ENCODE measurements at regions not wholly inside any gene's neighbourhood (a gene's known extent, or its start where the extent isn't known, plus 50 kb on each side); places are given as distances from the start of the nearest gene placed in this dataset.

- intact Hi-C loops (cut with DNase I), result no loop called here
Measured at GRCh38 chr9:108543251-108543778, 312.5 kb downstream of the ACTL7B start.

DNA sequence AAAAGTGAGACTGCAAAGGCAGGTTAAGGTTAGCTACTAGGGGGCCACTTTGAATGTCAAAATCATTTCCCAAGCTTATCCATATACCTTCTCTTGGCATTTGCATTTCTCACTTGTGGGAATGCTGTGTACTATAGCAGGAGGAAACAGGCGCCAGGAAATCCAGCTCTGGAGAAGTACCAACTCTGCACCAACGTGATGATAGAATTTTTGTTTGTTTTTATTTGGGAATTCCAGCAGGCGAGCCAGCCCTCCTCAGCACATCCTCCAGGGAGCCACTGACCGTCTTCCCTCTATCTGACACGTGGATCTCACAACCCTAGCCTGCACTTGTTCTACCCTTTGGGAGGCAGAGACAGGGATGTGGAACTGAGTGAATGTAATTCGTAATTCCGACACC, 318.0 kb downstream of the ACTL7B start:
- Histone ChIP-seq H3K9me3 (no peaks in the 10 kb centered on the region), H3K4me1 (no peaks in the 10 kb centered on the region), H3K9ac (ENCODE audit: low read depth in 2 of 2, low read length in 2 of 2) (no peak overlapping the region), H3K27ac (no peak overlapping the region), H3K4me3 (no peak overlapping the region), H3K27me3 (no peaks in the 10 kb centered on the region), H3K36me3 (no peaks in the 10 kb centered on the region)
- intact Hi-C loops (cut with DNase I), result loop anchor here (10.0 kb wide), 1 partner anchor 123 kb away; no protein-coding TSS in a partner anchor
- DNase-seq, result no peak
- TF ChIP-seq, protein P1, sequence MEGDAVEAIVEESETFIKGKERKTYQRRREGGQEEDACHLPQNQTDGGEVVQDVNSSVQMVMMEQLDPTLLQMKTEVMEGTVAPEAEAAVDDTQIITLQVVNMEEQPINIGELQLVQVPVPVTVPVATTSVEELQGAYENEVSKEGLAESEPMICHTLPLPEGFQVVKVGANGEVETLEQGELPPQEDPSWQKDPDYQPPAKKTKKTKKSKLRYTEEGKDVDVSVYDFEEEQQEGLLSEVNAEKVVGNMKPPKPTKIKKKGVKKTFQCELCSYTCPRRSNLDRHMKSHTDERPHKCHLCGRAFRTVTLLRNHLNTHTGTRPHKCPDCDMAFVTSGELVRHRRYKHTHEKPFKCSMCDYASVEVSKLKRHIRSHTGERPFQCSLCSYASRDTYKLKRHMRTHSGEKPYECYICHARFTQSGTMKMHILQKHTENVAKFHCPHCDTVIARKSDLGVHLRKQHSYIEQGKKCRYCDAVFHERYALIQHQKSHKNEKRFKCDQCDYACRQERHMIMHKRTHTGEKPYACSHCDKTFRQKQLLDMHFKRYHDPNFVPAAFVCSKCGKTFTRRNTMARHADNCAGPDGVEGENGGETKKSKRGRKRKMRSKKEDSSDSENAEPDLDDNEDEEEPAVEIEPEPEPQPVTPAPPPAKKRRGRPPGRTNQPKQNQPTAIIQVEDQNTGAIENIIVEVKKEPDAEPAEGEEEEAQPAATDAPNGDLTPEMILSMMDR (IDR thresholded peaks at IDR 0.05), result no peak

More at GRCh38 chr9:108543251-108543778, 312.5 kb downstream of the ACTL7B start:
- Histone ChIP-seq H3K27me3 (no peaks in the 10 kb centered on the region), H3K4me1 (no peaks in the 10 kb centered on the region), H3K36me3 (no peaks in the 10 kb centered on the region), H3K9me3 (no peaks in the 10 kb centered on the region), H3K4me3 (no peak overlapping the region), H3K27ac (no peak overlapping the region), H3K9ac (ENCODE audit: low read depth in 2 of 2, low read length in 2 of 2) (no peak overlapping the region)
- TF ChIP-seq, protein P1 (IDR thresholded peaks at IDR 0.05), result no peak
- DNase-seq, result no peak

DNA sequence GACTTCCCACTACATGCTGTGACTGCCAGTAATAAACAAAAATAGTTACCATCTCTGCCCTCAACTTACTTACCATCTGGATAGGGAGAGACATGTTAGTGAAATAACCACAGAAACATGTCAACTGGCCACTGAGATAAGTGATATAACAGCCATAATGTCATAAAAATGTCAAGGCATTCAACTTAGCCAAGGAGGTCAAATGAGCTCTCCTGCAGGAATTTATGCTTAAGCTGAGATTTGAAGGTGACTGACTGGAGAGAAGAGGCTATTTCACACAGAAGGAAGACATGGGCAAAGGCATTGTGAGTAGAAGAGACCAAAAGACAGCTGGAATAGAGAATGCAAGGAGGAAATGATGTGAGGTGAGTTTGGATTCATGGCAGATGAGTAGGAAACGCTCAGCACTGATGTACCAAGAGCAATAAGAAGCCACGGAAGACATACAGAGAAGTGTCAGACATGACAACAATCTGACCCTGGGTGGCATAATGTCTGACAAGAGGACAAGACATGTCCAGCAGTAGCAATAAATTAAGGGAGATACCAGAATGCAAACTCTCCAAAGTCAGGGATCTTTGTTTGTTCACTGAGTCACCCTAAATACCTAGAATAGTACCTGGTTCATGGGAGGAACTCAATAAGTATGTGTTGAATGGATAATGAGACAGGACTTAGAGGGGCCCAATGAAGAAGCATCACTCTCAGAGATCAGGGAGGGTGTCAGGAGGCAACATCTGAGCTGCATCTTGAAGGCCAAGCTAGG, 318.8 kb downstream of the ACTL7B start:
- Histone ChIP-seq H3K9ac (ENCODE audit: low read depth in 2 of 2, low read length in 2 of 2) (no peak overlapping the region), H3K27ac (no peak overlapping the region), H3K4me3 (no peak overlapping the region), H3K9me3 (no peaks in the 10 kb centered on the region), H3K27me3 (no peaks in the 10 kb centered on the region), H3K36me3 (no peaks in the 10 kb centered on the region), H3K4me1 (no peaks in the 10 kb centered on the region)
- no peak for DNase-seq
- intact Hi-C loops (cut with DNase I), result loop anchor here (10.0 kb wide), 1 partner anchor 122 kb away; no protein-coding TSS in a partner anchor
- TF ChIP-seq, protein P1 (IDR thresholded peaks at IDR 0.05), result no peak

- Histone ChIP-seq H3K36me3 (no peaks in the 10 kb centered on the region), H3K9me3 (no peaks in the 10 kb centered on the region), H3K4me1 (no peaks in the 10 kb centered on the region), H3K4me3 (no peak overlapping the region), H3K27ac (no peak overlapping the region), H3K27me3 (no peaks in the 10 kb centered on the region), H3K9ac (ENCODE audit: low read depth in 2 of 2, low read length in 2 of 2) (no peak overlapping the region)
- intact Hi-C loops (cut with DNase I), result loop anchor here (10.0 kb wide), 1 partner anchor 121 kb away; no protein-coding TSS in a partner anchor
- DNase-seq, result peak; percentile 36
- TF ChIP-seq, protein P1 (IDR thresholded peaks at IDR 0.05), result peak; percentile 26
Measured at GRCh38 chr9:108535526-108535925, 320.3 kb downstream of the ACTL7B start.

GRCh38 chr9:108534741-108535140, 321.0 kb downstream of the ACTL7B start:
- H3K4me1 ChIP-seq, result no peaks in the 10 kb centered on the region
- no peak overlapping the region for H3K9ac ChIP-seq (ENCODE audit: low read depth in 2 of 2, low read length in 2 of 2)
- H3K4me3 ChIP-seq, result no peak overlapping the region
- no peak for DNase-seq
- no peaks in the 10 kb centered on the region for H3K9me3 ChIP-seq
- TF ChIP-seq, protein P1 (IDR thresholded peaks at IDR 0.05), result no peak
- no peaks in the 10 kb centered on the region for H3K36me3 ChIP-seq
- no peak overlapping the region for H3K27ac ChIP-seq
- no peaks in the 10 kb centered on the region for H3K27me3 ChIP-seq
- intact Hi-C loops (cut with DNase I), result loop anchor here (10.0 kb wide), 1 partner anchor 120 kb away; no protein-coding TSS in a partner anchor
